ENCODE measurements at regions not wholly inside any gene's neighbourhood (a gene's known extent, or its start where the extent isn't known, plus 50 kb on each side); places are given as distances from the start of the nearest gene placed in this dataset.

DNA sequence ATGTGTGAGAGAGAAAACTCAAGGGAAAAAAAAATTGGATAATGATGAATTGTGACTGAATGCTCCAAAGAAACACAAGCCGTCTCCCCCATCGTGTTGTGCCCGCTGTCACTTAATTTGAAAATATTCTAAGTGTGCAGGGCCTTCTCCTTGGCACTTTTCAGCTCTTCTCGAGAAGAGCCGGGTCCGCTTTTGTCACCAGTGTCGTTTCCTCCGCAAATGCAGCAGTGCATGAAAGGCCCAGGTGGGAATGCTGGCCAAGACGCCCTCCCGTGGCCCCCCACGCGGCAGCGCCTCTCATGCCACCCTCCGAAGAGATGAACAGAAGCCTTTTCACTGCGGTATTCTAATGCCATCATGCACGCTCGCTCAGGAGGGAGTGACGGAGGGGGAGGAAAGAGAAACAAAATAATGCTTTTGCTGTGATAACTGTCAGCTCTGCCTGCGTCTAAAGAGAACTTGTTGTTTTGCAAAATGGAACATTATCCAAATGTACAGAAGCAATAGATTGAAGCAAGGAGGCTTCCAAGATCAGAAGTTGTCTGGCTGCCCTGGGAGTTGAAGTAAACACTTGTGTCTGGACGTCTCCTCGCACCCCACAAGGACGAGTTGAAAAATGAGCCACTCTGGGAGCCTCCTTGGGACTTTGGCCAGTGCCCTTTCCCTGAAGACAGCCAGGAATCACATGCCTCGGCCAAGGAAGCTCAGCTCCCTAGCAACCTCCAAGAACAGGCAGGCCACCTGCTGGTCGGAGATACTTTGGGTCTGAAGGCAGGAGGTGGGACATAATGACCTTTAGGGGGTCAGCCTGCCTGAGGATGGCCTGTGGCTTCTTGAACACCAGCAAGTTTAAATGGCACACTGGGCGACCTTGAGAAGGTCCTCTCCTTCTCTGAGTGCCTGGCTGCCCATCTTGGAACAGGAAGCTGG is 166.1 kb upstream of the ZC3H12A start:
- TF ChIP-seq, protein P1, sequence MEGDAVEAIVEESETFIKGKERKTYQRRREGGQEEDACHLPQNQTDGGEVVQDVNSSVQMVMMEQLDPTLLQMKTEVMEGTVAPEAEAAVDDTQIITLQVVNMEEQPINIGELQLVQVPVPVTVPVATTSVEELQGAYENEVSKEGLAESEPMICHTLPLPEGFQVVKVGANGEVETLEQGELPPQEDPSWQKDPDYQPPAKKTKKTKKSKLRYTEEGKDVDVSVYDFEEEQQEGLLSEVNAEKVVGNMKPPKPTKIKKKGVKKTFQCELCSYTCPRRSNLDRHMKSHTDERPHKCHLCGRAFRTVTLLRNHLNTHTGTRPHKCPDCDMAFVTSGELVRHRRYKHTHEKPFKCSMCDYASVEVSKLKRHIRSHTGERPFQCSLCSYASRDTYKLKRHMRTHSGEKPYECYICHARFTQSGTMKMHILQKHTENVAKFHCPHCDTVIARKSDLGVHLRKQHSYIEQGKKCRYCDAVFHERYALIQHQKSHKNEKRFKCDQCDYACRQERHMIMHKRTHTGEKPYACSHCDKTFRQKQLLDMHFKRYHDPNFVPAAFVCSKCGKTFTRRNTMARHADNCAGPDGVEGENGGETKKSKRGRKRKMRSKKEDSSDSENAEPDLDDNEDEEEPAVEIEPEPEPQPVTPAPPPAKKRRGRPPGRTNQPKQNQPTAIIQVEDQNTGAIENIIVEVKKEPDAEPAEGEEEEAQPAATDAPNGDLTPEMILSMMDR (conservative IDR thresholded peaks at IDR 0.05 in 1 of 2, IDR thresholded peaks at IDR 0.05 in 1 of 2; ENCODE audit: extremely low read depth in 1 of 2, insufficient read depth in 1 of 2, low read depth in 1 of 2, low read length in 2 of 2): no peak
- TF ChIP-seq EZH2 (IDR thresholded peaks at IDR 0.05; ENCODE audit: borderline replicate concordance, low read length): no peak
